ENCODE measurements at regions not wholly inside any gene's neighbourhood (a gene's known extent, or its start where the extent isn't known, plus 50 kb on each side); places are given as distances from the start of the nearest gene placed in this dataset.

DNA sequence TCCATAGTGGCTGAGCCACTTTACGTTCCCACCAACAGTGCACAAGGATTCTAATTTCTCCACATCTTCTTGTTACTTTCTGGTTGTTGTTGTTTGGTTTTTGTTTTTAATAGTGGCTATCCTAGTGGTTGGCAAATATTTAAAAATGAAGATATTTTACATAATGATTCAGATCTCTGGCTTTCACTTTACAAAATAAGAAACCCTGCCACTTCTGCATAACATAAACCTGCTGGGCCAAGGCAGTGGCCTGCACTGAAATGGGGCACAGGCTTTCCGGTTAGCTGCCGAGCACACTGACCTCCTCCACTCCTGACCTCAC is 320.4 kb downstream of the RPS6KC1 start:
- Histone ChIP-seq H3K9me3 (ENCODE audit: control insufficient read depth in 1 of 2, insufficient read depth in 1 of 2, low read length in 2 of 2) (no peaks in the 10 kb centered on the region), H3K4me1 (ENCODE audit: insufficient read depth, low read length) (no peaks in the 10 kb centered on the region), H3K4me3 (ENCODE audit: low read length) (no peak overlapping the region), H3K36me3 (ENCODE audit: insufficient read depth, low read length) (no peaks in the 10 kb centered on the region), H3K27me3 (ENCODE audit: control insufficient read depth in 1 of 2, insufficient read depth in 2 of 2, low read length in 2 of 2) (no peaks in the 10 kb centered on the region), H3K27ac (ENCODE audit: low read depth in 1 of 2, low read length in 2 of 2) (no peak overlapping the region)
- ChIA-PET CTCF (no interaction called here), POLR2A (no interaction called here)
- TF ChIP-seq, protein P1, sequence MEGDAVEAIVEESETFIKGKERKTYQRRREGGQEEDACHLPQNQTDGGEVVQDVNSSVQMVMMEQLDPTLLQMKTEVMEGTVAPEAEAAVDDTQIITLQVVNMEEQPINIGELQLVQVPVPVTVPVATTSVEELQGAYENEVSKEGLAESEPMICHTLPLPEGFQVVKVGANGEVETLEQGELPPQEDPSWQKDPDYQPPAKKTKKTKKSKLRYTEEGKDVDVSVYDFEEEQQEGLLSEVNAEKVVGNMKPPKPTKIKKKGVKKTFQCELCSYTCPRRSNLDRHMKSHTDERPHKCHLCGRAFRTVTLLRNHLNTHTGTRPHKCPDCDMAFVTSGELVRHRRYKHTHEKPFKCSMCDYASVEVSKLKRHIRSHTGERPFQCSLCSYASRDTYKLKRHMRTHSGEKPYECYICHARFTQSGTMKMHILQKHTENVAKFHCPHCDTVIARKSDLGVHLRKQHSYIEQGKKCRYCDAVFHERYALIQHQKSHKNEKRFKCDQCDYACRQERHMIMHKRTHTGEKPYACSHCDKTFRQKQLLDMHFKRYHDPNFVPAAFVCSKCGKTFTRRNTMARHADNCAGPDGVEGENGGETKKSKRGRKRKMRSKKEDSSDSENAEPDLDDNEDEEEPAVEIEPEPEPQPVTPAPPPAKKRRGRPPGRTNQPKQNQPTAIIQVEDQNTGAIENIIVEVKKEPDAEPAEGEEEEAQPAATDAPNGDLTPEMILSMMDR (IDR thresholded peaks at IDR 0.05): no peak
- no peaks in the 10 kb centered on the region for H3K9me3 Mint-ChIP-seq
- no peaks in the 10 kb centered on the region for H3K36me3 Mint-ChIP-seq (ENCODE audit: low read depth)
- no peak overlapping the region for H3K4me3 Mint-ChIP-seq
- ATAC-seq (ENCODE audit: poor library complexity): no peak
- H3K27me3 Mint-ChIP-seq: no peaks in the 10 kb centered on the region
- H3K4me1 Mint-ChIP-seq (ENCODE audit: low read depth): no peaks in the 10 kb centered on the region
- intact Hi-C loops (cut with DNase I, micrococcal nuclease): no loop called here
- DNase-seq: no peak
- no peak overlapping the region for H3K27ac Mint-ChIP-seq

DNA sequence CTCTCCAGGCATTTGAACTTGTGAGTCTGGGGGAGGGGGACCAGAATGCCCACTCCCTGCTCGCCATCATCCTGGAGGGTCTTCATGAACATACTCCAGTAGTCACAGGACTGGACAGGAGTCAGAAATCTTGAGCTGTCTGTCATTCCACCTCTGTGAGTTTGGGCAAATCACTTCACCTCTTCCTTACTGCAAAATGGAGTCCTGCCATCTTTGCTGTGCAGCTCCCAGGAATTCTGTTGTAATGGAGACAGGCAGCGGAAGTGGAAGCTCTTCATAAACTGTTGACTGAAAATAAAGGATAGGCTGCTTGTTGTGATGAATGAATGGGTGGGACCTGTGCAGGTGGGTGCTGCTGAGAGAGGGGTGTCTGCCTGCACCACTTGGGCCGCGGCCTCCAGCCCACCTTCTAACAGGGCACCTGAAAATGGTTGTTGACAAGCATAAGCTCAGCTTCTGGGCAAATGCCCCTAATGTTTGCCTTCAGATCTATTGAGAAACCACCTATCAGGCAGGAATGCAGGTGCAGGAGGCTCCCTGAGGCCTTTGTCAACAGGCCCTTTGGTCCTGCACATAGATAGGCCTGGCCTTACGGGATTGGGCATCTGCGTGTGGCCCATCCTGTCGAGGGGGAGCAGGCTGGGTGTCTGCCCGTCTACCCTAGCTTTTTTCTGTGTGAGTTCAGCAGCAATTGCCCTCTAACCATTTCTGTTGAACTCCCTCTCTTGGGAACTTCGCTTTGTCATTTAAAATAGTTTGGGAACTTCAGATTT is 321.0 kb downstream of the RPS6KC1 start:
- intact Hi-C loops (cut with DNase I, micrococcal nuclease): no loop called here
- no peaks in the 10 kb centered on the region for H3K4me1 ChIP-seq (ENCODE audit: insufficient read depth, low read length)
- Mint-ChIP-seq H3K4me3 (no peak overlapping the region), H3K27ac (no peak overlapping the region), H3K4me1 (ENCODE audit: low read depth) (no peaks in the 10 kb centered on the region), H3K9me3 (no peaks in the 10 kb centered on the region), H3K36me3 (ENCODE audit: low read depth) (no peaks in the 10 kb centered on the region), H3K27me3 (no peaks in the 10 kb centered on the region)
- no peak for ATAC-seq (ENCODE audit: poor library complexity)
- POLR2A ChIA-PET: no interaction called here
- TF ChIP-seq, protein P1 (IDR thresholded peaks at IDR 0.05): no peak
- H3K27me3 ChIP-seq (ENCODE audit: control insufficient read depth in 1 of 2, insufficient read depth in 2 of 2, low read length in 2 of 2): no peaks in the 10 kb centered on the region
- H3K4me3 ChIP-seq (ENCODE audit: low read length): no peak overlapping the region
- CTCF ChIA-PET: no interaction called here
- H3K27ac ChIP-seq (ENCODE audit: low read depth in 1 of 2, low read length in 2 of 2): no peak overlapping the region
- DNase-seq: no peak
- H3K9me3 ChIP-seq (ENCODE audit: control insufficient read depth in 1 of 2, insufficient read depth in 1 of 2, low read length in 2 of 2): no peaks in the 10 kb centered on the region
- no peaks in the 10 kb centered on the region for H3K36me3 ChIP-seq (ENCODE audit: insufficient read depth, low read length)

DNA sequence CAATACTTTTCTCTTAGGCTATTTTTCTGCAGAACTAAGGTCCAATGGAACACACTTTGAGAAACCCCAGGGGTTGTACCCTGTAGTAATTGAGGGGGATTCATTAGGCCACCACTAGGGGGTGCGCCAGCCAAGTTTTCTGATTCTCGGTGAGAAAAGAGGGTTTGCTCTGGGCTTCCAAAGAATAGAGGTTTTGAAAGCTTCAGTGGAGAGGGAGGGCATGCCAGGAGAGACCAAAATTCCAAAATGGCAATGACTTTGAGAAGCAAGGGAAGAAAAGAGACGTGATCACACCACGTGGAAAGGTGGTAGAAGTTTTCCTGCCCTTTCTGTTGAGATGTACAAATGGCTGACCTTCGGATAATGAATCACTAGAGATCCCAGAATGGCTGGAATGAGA is 323.3 kb downstream of the RPS6KC1 start:
- Histone ChIP-seq H3K27ac (ENCODE audit: low read depth in 1 of 2, low read length in 2 of 2) (no peak overlapping the region), H3K4me1 (ENCODE audit: insufficient read depth, low read length) (no peaks in the 10 kb centered on the region), H3K36me3 (ENCODE audit: insufficient read depth, low read length) (no peaks in the 10 kb centered on the region), H3K9me3 (ENCODE audit: control insufficient read depth in 1 of 2, insufficient read depth in 1 of 2, low read length in 2 of 2) (no peaks in the 10 kb centered on the region), H3K27me3 (ENCODE audit: control insufficient read depth in 1 of 2, insufficient read depth in 2 of 2, low read length in 2 of 2) (no peaks in the 10 kb centered on the region), H3K4me3 (ENCODE audit: low read length) (no peak overlapping the region)
- ChIA-PET CTCF (no interaction called here), POLR2A (no interaction called here)
- H3K4me1 Mint-ChIP-seq (ENCODE audit: low read depth): no peaks in the 10 kb centered on the region
- H3K27me3 Mint-ChIP-seq: no peaks in the 10 kb centered on the region
- no peak overlapping the region for H3K4me3 Mint-ChIP-seq
- no peaks in the 10 kb centered on the region for H3K9me3 Mint-ChIP-seq
- TF ChIP-seq, protein P1 (IDR thresholded peaks at IDR 0.05): peak; percentile 77
- DNase-seq (peak; percentile 16 to 66 (median 42)), ATAC-seq (ENCODE audit: poor library complexity) (no peak)
- no peaks in the 10 kb centered on the region for H3K36me3 Mint-ChIP-seq (ENCODE audit: low read depth)
- H3K27ac Mint-ChIP-seq: no peak overlapping the region
- intact Hi-C loops (cut with DNase I, micrococcal nuclease): loop anchor here in 1 of 2 experiments (2.0 kb wide), 1 partner anchor 954 kb away; no protein-coding TSS in a partner anchor

All from CD4-positive, alpha-beta T cell (primary cell).